ENCODE measurements at regions not wholly inside any gene's neighbourhood (a gene's known extent, or its start where the extent isn't known, plus 50 kb on each side); places are given as distances from the start of the nearest gene placed in this dataset.
A peak's percentile ranks its signal among the peaks of the same experiment; 100 is the strongest.

DNA sequence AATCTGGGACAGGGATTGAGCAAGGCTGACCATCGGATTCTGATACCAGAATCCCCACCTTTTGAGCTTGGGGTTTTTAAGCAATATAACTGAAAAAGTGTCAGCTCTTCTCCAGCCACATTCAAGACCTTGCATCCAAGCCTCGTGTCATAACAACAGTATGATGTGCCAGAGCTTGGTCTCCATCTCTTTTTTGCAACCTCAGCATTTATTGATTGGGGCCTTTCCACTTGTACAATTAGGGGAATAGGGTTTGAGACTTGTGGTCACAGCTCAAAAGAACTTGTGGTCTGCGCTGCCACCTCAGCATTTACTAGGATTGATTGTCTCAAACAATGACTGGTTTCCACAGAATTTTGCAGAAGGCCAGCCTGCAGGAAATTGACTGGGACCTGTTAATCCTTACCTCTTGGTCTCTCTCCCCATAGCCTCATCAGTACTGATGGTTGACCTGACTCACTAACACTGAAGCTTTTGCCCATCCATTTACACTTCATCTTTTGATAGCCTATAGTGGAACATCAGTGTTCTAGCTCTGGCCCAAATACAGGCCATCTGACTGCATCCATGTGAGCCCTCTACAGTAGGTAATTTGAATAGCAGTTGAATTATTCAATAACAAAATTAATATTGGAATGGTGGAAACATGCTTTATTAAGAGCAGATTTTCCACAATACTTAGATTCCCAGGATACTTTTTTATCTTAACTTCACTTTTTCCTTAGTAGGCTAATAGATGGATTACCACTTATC, 381.6 kb upstream of the PRR16 start:
- no peaks in the 10 kb centered on the region for H3K4me1 ChIP-seq (ENCODE audit: low read depth)
- H3K27me3 ChIP-seq, result no peaks in the 10 kb centered on the region
- DNase-seq (ENCODE audit: low read depth in 1 of 2, low spot score in 1 of 2), result no peak
- H3K9me3 ChIP-seq (ENCODE audit: low read depth), result no peaks in the 10 kb centered on the region
- H3K27ac ChIP-seq, result no peak overlapping the region
- no peaks in the 10 kb centered on the region for H3K36me3 ChIP-seq
- no peak overlapping the region for H3K4me3 ChIP-seq
- TF ChIP-seq, protein P1, sequence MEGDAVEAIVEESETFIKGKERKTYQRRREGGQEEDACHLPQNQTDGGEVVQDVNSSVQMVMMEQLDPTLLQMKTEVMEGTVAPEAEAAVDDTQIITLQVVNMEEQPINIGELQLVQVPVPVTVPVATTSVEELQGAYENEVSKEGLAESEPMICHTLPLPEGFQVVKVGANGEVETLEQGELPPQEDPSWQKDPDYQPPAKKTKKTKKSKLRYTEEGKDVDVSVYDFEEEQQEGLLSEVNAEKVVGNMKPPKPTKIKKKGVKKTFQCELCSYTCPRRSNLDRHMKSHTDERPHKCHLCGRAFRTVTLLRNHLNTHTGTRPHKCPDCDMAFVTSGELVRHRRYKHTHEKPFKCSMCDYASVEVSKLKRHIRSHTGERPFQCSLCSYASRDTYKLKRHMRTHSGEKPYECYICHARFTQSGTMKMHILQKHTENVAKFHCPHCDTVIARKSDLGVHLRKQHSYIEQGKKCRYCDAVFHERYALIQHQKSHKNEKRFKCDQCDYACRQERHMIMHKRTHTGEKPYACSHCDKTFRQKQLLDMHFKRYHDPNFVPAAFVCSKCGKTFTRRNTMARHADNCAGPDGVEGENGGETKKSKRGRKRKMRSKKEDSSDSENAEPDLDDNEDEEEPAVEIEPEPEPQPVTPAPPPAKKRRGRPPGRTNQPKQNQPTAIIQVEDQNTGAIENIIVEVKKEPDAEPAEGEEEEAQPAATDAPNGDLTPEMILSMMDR (IDR thresholded peaks at IDR 0.05; ENCODE audit: low read depth, low read length), result peak; percentile 29

DNA sequence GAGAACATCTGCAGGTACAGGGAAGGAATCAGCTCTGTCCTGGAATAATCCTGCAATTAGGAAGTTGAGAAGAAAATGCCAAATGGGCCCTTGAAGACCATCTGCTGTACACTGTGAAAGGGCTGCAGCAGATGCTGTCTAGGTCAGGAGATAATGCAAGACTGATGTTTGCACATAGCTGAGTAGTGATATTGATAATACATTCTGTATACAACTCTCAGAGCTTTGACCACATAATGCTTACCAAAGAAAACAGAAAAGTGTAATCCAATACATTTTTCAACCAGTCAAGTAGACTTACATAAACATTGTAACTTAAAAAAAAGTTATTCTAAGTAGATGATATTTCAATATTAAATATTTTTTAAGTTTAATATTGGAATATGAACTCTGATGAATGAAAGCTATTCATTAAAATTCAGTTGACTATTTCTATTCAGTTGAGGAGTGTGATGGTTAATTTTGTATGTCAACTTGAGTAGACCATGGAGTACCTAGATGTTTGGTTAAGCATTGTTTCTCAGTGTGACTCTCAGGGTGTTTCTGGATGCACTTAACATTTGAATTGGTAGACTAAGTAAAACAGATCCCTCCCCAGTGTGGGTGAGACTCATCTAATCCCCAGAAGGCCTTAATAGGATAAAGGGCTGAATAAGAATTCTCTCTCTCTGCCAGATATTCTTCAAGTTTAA, 380.1 kb upstream of the PRR16 start:
- Histone ChIP-seq H3K9me3 (ENCODE audit: low read depth) (no peaks in the 10 kb centered on the region), H3K4me3 (no peak overlapping the region), H3K4me1 (ENCODE audit: low read depth) (no peaks in the 10 kb centered on the region), H3K36me3 (no peaks in the 10 kb centered on the region), H3K27me3 (no peaks in the 10 kb centered on the region), H3K27ac (no peak overlapping the region)
- DNase-seq (ENCODE audit: low read depth in 1 of 2, low spot score in 1 of 2), result no peak
- TF ChIP-seq, protein P1 (IDR thresholded peaks at IDR 0.05; ENCODE audit: low read depth, low read length), result no peak

DNA sequence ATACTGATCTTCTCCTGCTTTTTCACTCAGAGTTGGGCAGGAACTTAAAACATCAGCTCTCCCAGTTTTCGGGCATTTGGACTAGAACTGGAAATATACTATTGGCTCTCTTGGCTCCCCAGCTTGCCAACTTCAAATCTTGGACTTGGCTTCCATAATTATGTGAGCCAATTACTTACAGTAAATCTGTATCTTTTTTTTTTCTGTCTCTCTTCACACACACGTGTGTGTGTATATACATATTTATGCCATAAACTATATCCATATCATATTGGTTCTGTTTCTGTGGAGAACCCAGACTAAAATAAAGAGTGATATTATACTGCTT, 379.6 kb upstream of the PRR16 start:
- no peak for DNase-seq (ENCODE audit: low read depth in 1 of 2, low spot score in 1 of 2)
- H3K4me1 ChIP-seq (ENCODE audit: low read depth), result no peaks in the 10 kb centered on the region
- H3K27ac ChIP-seq, result no peak overlapping the region
- no peaks in the 10 kb centered on the region for H3K36me3 ChIP-seq
- H3K27me3 ChIP-seq, result no peaks in the 10 kb centered on the region
- TF ChIP-seq, protein P1 (IDR thresholded peaks at IDR 0.05; ENCODE audit: low read depth, low read length), result no peak
- no peak overlapping the region for H3K4me3 ChIP-seq
- no peaks in the 10 kb centered on the region for H3K9me3 ChIP-seq (ENCODE audit: low read depth)

DNA sequence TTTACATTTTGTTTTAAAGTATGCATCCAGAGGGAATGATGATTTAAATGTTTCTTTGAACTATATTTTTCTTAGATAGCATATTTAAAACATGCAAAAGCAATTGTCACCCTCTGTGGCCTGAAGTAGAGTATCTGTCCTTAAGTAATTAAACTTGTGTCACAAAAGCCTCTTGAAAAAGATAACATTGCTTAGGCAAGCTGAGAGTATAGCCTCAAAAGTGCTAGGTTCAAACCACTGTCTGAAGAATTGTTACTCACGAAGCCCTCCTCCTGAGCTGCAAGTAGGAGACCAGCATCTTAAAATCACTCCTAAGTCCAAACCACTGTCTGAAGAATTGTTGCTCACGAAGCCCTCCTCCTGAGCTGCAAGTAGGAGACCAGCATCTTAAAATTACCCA, 378.0 kb upstream of the PRR16 start:
- TF ChIP-seq, protein P1 (IDR thresholded peaks at IDR 0.05; ENCODE audit: low read depth, low read length), result no peak
- Histone ChIP-seq H3K27ac (no peak overlapping the region), H3K36me3 (no peaks in the 10 kb centered on the region), H3K27me3 (no peaks in the 10 kb centered on the region), H3K4me1 (ENCODE audit: low read depth) (no peaks in the 10 kb centered on the region), H3K4me3 (no peak overlapping the region), H3K9me3 (ENCODE audit: low read depth) (no peaks in the 10 kb centered on the region)
- no peak for DNase-seq (ENCODE audit: low read depth in 1 of 2, low spot score in 1 of 2)

DNA sequence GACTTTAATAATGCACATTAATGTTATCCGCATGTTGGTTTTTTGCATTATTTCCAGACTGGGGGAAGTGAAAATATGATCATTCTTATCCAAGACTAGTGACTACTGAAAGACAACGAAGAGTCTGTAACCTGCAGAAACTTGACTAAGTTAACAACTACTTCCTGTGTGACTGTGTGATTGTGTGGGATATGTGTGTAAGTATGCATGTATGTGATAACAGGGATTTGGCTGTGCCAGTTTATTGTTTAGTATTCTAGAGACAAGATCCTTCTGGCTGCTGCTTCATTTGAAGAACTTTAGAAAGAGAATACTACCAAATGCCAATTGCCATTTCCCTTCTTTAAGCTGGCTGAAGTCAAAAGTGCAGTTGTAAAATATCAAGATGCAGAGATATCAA, 375.7 kb upstream of the PRR16 start:
- no peak overlapping the region for H3K27ac ChIP-seq
- no peaks in the 10 kb centered on the region for H3K27me3 ChIP-seq
- no peaks in the 10 kb centered on the region for H3K4me1 ChIP-seq (ENCODE audit: low read depth)
- TF ChIP-seq, protein P1 (IDR thresholded peaks at IDR 0.05; ENCODE audit: low read depth, low read length), result no peak
- H3K9me3 ChIP-seq (ENCODE audit: low read depth), result no peaks in the 10 kb centered on the region
- no peak overlapping the region for H3K4me3 ChIP-seq
- H3K36me3 ChIP-seq, result no peaks in the 10 kb centered on the region
- peak in 1 of 2 donors; percentile 23 for DNase-seq (ENCODE audit: low read depth in 1 of 2, low spot score in 1 of 2)

Data from cardiac muscle cell (in vitro differentiated cells and primary cell).